Transverse colon (tissue), 4 donors: ENCODE measurements at regions not wholly inside any gene's neighbourhood (a gene's known extent, or its start where the extent isn't known, plus 50 kb on each side); places are given as distances from the start of the nearest gene placed in this dataset.

Source experiments
- DNase-seq: peaks from one replicate; pipeline ENCODE4 v3.0.0-alpha.2; 2019
- H3K27ac ChIP-seq, 4 donors: fragments of 200-600 bp; sonication (generic); 2 replicates each; pipeline ENCODE4 v1.5.1; 2016 to 2018; ENCODE audit warnings: inconsistent platforms in 4 of 4
- H3K27me3 ChIP-seq: fragments of 200-600 bp; sonication (generic); 2 replicates; pipeline ENCODE4 v1.5.1; 2017; ENCODE audit warnings: inconsistent platforms
- H3K36me3 ChIP-seq, 4 donors: fragments of 200-600 bp; sonication (generic); 2 replicates each; pipeline ENCODE4 v1.5.1; 2017 to 2019; ENCODE audit warnings: inconsistent platforms in 4 of 4
- H3K4me1 ChIP-seq, 4 donors: fragments of 200-600 bp; sonication (generic); 2 replicates each; pipeline ENCODE4 v1.5.1; 2017 to 2020; ENCODE audit warnings: inconsistent platforms in 4 of 4
- H3K4me3 ChIP-seq, 4 donors: fragments of 200-600 bp; sonication (generic); 1 replicate in 1 of 4; 2 replicates in 3 of 4; pipeline versions ENCODE4 v1.5.1 to v1.6.1; 2017 to 2019; ENCODE audit warnings: inconsistent platforms in 4 of 4
- H3K9me3 ChIP-seq, 2 donors: fragments of 200-600 bp; sonication (generic); 2 replicates each; pipeline ENCODE4 v1.5.1; 2017 to 2019; ENCODE audit warnings: inconsistent platforms in 2 of 2
- CTCF ChIP-seq, 5 experiments: fragments of 200-600 bp in 3 of 5; fragments of 450-650 bp in 2 of 5; sonication (generic) in 3 of 5; IDR thresholded peaks; 1 replicate in 2 of 5; 2 replicates in 3 of 5; pipeline ENCODE4 v1.5.1; 2016 to 2017; ENCODE audit warnings: antibody characterized with exemption in 5 of 5, inconsistent platforms in 3 of 5, mild to moderate bottlenecking in 2 of 5, moderate library complexity in 1 of 5
- EP300 ChIP-seq: sonication (generic); formaldehyde crosslinking; IDR thresholded peaks from one replicate; pipeline ENCODE4 v1.6.1; 2017; ENCODE audit warnings: antibody characterized with exemption, low read depth
- POLR2A ChIP-seq: fragments of 450-650 bp; IDR thresholded peaks from one replicate; pipeline ENCODE4 v1.6.1; 2016; ENCODE audit warnings: antibody characterized with exemption, mild to moderate bottlenecking, moderate library complexity
- POLR2AphosphoS5 ChIP-seq, 3 donors: sonication (generic); formaldehyde crosslinking; IDR thresholded peaks; one replicate each; pipeline ENCODE4 v1.6.1; 2016; ENCODE audit warnings: antibody characterized with exemption in 3 of 3
- WGBS, 2 donors: methylation state at CpG; one replicate each; pipeline ENCODE4 v1.1.5; 2018; ENCODE audit warnings: low coverage in 1 of 2; 5-methylcytosine and 5-hydroxymethylcytosine counted together
- in situ Hi-C, 4 donors: fragments of 200-750 bp; cut with MboI; loops; one replicate each; pipeline versions ENCODE4 v1.15.0 to v1.15.1; 2017; ENCODE audit warnings: low sequenced_read_pairs in 3 of 4, low pct_ligation_motif_present in 1 of 4, low pct_unique_long_range_greater_than_20kb in 1 of 4
- intact Hi-C: fragments of 100-400 bp; cut with DNase I; formaldehyde crosslinking; loops from one replicate; pipeline ENCODE4 v1.15.1; 2023; ENCODE audit warnings: low total_unique reads

- TF ChIP-seq CTCF (IDR thresholded peaks at IDR 0.05), result no peak
- TF ChIP-seq EP300, result no peak
- TF ChIP-seq POLR2A, result no peak
- TF ChIP-seq POLR2AphosphoS5 (IDR thresholded peaks at IDR 0.05), result no peak
- intact Hi-C loops (no loop called here), in situ Hi-C loops (no loop called here)
- Histone ChIP-seq H3K36me3 (no peaks in the 10 kb centered on the region), H3K4me1 (no peaks in the 10 kb centered on the region), H3K4me3 (no peak overlapping the region), H3K27ac (no peak overlapping the region), H3K9me3 (no peaks in the 10 kb centered on the region), H3K27me3 (peaks cover 7% of the 10 kb centered on the region)
- WGBS, 2 donors, result 40 to 78% methylated on average over 2 to 16 of the region's 16 CpGs
- DNase-seq, result no peak
Observed at GRCh38 chr13:111515635-111516034, 195.2 kb downstream of the TEX29 start.

DNA sequence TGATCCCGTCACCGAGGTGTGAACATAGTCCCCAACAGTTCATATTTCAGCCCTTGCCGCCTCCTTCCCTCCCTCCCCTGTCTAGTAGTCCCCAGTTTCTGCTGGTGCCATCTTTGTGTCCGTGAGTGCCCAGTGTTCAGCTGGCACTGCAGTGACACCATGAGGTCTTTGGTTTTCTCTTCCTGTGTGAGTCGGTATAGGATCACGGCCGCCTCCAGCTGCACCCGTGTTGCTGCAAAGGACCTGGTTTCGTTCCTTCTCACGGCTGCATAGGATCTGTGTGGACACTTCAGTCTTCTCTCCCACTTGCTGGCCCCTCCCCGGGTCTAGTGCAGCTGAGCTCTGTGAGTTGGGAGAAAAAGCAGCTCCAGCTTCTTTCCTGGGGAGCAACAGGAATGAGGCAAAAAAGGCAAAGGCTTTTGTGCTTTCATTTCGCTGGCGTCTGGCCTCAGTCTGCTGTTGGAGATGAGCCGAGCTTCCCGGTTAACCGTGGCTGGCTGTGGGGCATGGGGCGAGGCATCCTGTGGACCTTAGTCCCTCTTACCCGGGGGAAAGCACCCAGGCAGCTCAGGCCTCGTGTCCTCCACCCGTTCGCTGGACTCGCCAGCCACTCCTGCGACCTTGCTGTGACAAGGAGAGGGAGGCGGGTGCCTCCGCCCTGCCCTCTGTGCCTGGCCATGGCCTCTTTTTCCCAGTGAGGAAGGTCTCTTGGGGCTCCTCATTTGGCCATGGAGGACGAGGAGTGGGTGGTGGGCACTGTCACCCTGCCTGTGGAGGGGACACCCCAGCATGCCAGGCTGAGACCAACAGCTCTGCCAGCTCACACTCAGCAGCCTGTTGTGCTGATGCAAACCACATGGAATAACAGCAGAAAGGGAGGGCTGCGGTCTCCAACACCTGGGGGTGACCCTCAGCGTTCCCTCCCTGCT, 196.5 kb downstream of the TEX29 start:
- DNase-seq, result no peak
- 64 to 83% methylated on average over 2 to 28 of the region's 28 CpGs for WGBS, 2 donors
- intact Hi-C loops, result no loop called here
- Histone ChIP-seq H3K9me3 (no peaks in the 10 kb centered on the region), H3K36me3 (no peaks in the 10 kb centered on the region), H3K27ac (no peak overlapping the region), H3K4me1 (no peaks in the 10 kb centered on the region), H3K27me3 (peaks cover 7% of the 10 kb centered on the region), H3K4me3 (no peak overlapping the region)
- TF ChIP-seq EP300 (no peak), POLR2AphosphoS5 (IDR thresholded peaks at IDR 0.05) (no peak), POLR2A (no peak), CTCF (IDR thresholded peaks at IDR 0.05) (no peak)
- in situ Hi-C loops, result no loop called here

DNA sequence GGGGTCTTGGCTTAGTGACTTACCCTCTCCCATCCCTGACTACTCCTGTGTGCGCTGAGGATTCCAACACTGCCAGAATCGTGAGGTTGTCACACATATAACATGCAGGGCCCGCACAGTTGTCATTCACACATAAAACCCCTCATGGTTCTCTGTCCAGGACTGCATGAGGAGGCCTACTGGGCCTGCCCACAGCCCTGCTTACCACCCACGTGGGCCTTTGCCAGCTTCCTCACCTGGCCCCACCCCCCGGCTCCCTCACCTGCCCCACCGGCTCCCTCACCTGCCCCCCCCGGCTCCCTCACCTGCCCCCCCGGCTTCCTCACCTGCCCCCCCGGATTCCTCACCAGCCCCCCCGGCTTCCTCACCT, 197.2 kb downstream of the TEX29 start:
- Histone ChIP-seq H3K4me1 (no peaks in the 10 kb centered on the region), H3K36me3 (no peaks in the 10 kb centered on the region), H3K9me3 (no peaks in the 10 kb centered on the region), H3K27me3 (peaks cover 7% of the 10 kb centered on the region), H3K4me3 (no peak overlapping the region), H3K27ac (no peak overlapping the region)
- 57% methylated on average over 6 of the region's 10 CpGs; no CpG with 5 or more reads in 1 of the 2 donors for WGBS, 2 donors
- no peak for DNase-seq
- intact Hi-C loops, result no loop called here
- TF ChIP-seq POLR2AphosphoS5 (IDR thresholded peaks at IDR 0.05), result no peak
- TF ChIP-seq CTCF (IDR thresholded peaks at IDR 0.05), result no peak
- no peak for TF ChIP-seq POLR2A
- no peak for TF ChIP-seq EP300
- in situ Hi-C loops, result no loop called here

GRCh38 chr13:111518161-111518792, 197.8 kb downstream of the TEX29 start:
- H3K4me3 ChIP-seq, result no peak overlapping the region
- intact Hi-C loops, result no loop called here
- H3K27me3 ChIP-seq, result peaks cover 7% of the 10 kb centered on the region
- TF ChIP-seq CTCF (IDR thresholded peaks at IDR 0.05) (no peak), EP300 (no peak), POLR2A (no peak), POLR2AphosphoS5 (IDR thresholded peaks at IDR 0.05) (no peak)
- no peak overlapping the region for H3K27ac ChIP-seq
- DNase-seq, result no peak
- no peaks in the 10 kb centered on the region for H3K4me1 ChIP-seq
- H3K9me3 ChIP-seq, result no peaks in the 10 kb centered on the region
- in situ Hi-C loops, result no loop called here
- no peaks in the 10 kb centered on the region for H3K36me3 ChIP-seq
- WGBS, 2 donors, result 63 to 79% methylated on average over 4 to 18 of the region's 24 CpGs
